GM18907 (cell line): ENCODE measurements at regions not wholly inside any gene's neighbourhood (a gene's known extent, or its start where the extent isn't known, plus 50 kb on each side); places are given as distances from the start of the nearest gene placed in this dataset.
"Not testable (repeated sequence)": the region's sequence is repeated elsewhere in the genome, so short reads cannot be mapped to it uniquely, and the experiment has no call there.

ENCODE experiments used
- ATAC-seq: cut with Tn5 transposase; IDR thresholded peaks from one replicate; pipeline ENCODE4 v1.9.1; 2021; ENCODE audit warnings: mild to moderate bottlenecking, moderate library complexity; ENCODE audit not compliant: unreplicated experiment

DNA sequence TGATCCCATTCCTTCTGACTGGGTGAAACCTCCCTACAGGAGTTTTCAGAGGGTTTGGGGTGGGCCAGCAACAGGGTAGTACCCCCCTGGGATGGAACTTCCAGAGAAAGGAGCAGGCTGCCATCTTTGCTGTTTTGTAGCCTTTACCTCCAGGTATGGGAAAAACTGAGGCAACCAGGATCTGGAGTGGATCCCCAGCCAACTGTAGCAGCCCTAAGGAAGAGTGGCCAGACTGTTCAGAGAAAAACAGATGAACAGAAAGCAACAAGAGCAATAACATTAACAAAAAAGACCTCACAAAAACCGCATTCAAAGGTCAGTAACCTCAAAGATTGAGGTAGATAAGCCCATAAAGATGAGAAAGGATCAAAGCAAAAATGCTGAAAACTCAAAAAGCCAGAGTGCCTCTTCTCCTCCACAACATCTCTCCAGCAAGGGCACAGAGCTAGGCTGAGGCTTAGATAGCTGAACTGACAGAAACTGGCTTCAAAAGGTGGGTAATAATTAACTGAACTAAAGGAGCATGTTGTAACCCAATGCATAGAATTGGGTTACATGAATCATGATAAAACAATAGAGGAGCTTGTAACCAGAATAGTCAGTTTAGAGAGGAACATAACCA is 1288.6 kb upstream of the CNTN5 start:
- ATAC-seq = no peak

- ATAC-seq = no peak
These were observed 1282.0 kb upstream of the CNTN5 start for GRCh38 chr11:97738751-97739150.

DNA sequence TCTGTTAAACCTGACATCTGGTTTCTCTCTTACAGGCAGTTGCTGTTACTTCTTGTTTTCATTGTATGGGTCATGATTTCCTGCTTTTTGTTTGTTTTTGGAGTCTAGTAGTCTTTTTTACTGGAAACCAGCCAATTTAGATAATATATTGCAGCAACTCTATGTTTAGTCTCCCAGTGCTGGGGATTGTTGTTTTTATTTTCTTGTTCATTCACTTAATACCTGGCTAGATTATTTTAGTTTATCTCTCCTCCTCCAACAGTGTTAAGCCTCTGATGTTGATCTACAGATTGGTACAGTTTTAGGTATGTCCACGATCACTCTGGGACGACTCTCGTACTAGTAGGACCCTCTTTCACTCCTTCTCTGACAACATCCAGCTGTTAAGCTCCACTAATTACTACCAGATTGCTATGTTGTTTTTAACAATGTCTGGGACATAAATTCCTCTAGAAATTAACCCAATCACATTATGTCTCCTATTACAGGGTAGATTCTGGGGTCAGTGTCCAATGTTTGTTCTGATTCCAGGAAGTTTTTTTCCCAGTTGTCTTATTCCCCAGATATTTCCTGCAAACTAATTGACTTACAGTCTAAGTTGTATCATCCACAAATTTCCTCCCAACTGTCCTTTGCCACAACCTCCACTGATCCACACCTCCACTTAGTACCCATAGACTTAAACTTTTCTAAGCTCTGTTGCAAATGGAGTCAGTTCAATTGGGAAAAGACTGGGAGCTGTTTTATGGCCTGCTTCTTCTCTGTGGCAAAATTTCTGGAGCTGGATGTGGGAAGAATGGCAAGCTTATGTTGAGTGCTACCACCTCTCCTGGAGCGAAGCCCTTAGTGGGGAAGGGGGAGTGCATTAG is 1280.6 kb upstream of the CNTN5 start:
- no peak for ATAC-seq

- no peak for ATAC-seq
These were observed 1280.0 kb upstream of the CNTN5 start for GRCh38 chr11:97740801-97741151.

DNA sequence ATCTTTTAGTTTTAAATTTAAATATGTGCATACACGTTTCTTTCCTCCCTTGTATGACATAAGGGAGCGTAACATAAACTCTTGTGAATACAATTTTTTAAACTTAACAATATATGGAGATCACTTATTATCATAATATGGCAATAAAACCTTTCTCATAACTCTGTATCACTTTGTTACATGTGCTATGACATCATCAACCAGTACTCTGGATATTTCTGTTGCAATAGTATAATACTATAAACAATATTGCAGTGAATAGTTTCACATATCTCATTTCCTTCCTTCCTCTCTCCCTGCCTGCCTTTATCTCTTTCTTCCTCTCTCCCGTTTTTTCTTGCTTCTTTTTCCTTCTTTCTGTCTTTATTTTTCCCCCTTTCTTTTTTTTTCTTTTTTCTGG is 1278.0 kb upstream of the CNTN5 start:
- ATAC-seq = no peak

DNA sequence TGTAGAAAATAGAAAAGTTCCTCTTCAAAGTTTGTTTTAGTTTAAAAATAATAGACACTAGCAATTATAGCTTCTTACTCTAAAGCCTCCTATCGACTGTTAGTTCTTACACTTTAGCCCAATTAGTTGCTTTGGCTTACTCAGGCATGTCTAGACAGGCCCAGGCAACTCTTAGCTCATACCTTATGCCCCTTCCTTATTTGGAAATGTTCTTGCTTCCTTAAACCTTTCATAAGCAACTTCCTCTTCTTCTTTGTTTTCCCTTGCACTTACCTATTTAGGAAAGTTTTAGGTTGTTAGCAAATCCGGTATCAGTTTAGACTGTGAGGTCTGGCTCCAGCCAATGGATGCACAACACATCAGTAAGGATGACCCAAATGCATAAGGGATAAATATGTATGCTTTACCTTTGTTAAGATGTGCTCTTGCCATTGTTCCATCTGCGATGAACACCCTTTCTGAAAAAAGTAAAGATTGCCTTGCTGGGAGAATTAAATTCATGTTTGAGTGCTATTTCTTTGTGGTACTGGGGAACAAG is 1277.5 kb upstream of the CNTN5 start:
- no peak for ATAC-seq

- ATAC-seq = no peak
These were observed 1275.2 kb upstream of the CNTN5 start for GRCh38 chr11:97745515-97746050.

GRCh38 chr11:97746818-97747217 is 1273.9 kb upstream of the CNTN5 start:
- ATAC-seq = no peak

DNA sequence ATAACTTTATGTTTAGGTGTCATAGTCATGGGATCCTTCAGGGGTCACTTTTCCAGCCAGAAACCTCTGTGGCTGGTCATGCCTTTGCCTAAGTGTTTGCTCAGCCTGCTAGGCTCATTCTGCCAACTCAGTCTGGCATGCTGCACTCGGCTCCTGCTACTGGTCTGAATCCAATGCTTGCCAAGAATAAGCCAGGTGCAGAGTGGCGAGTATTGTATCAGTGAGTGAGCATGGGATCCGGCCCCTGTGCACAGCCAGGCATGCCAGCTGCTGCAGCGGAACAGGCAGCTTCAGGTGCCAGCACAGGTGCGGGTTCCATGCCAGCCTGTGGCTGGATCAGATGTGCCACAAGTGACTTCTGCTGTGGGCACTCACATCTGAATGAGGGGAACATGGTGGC is 1269.3 kb upstream of the CNTN5 start:
- no peak for ATAC-seq

- no peak for ATAC-seq
These were observed 1268.8 kb upstream of the CNTN5 start for GRCh38 chr11:97751952-97752351.

- ATAC-seq = no peak
These were observed 1265.8 kb upstream of the CNTN5 start for GRCh38 chr11:97754976-97755375.

DNA sequence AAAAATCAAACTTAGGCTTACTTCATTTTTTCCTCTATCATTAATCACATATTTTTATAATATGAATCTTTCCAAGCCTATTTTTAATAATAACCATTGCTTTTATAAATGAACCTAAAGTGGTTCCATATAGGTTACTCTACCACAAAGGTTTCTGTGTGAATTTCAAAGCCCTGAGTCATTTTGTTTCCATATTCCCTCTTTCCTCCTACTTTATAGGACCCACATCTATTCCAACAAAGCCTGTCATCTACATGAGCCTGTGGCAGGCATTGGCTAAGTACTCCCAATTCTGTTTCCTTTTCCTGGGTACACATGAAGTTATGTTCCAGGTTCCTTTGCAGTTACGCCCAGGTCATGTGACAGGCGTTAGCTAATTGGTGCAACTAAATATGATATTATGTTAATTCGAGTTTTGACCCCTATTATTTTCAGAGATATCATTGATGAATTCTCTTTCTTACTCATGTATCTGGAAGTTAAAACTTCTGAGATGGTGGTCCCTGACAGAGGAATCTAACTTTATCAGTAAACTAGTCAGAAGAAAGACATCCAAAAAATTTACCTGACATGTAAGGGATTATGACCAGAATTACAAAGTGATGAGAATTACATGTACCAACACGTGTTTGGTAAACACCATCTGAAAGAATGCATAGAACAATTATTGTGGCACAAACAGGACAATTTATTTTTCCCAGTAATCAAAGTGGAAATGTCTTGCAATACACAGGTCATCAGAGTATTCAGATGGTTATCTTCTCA is 1264.0 kb upstream of the CNTN5 start:
- ATAC-seq = no peak

DNA sequence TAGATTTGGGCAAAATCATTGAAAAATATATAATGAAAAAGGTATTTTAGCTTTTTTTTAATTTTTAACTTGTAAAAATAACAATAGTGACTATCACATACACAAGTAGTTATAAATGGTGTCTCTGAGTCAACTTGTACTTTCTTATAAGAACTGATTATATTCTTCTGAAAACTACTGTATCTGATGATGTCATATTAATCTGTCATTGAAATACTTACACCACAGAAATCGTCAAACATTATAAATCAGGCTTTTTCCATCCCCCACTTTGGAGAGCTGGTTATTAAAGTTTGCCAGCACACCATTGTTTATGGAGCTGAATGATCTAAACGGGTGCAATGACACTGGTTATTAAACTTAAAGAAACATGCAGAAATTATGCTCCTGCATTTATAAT is 1259.6 kb upstream of the CNTN5 start:
- ATAC-seq = no peak

DNA sequence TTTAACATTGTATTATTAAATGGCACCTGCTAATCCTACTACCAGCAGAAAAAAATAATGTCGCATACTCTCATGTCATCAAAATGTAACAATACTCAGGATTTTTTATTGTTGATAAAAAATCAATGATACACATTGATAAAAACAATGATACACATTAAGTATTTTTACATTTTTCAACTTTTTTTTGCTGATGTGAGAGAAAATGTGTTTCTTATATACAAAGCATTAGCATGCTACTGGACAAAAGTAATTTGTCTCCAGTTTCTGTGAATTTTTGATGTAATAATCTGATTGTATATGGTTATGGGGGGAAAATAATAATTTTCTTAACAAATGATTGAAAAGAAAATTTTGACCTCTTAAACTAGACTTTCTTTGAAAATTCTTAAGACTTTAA is 1256.6 kb upstream of the CNTN5 start:
- ATAC-seq = no peak

- no peak for ATAC-seq
These were observed 1256.1 kb upstream of the CNTN5 start for GRCh38 chr11:97764605-97765004.

- ATAC-seq = no peak
These were observed 1250.2 kb upstream of the CNTN5 start for GRCh38 chr11:97770570-97770969.

GRCh38 chr11:97772705-97773104 is 1248.0 kb upstream of the CNTN5 start:
- ATAC-seq = no peak

- ATAC-seq = not testable (repeated sequence)
These were observed 1236.4 kb upstream of the CNTN5 start for GRCh38 chr11:97784388-97784787.

- ATAC-seq = no peak
These were observed 1233.8 kb upstream of the CNTN5 start for GRCh38 chr11:97786961-97787360.

GRCh38 chr11:97794876-97795275 is 1225.9 kb upstream of the CNTN5 start:
- ATAC-seq = no peak

GRCh38 chr11:97800891-97801290 is 1219.9 kb upstream of the CNTN5 start:
- no peak for ATAC-seq
